SJCRH30 (cell line): ENCODE measurements at regions not wholly inside any gene's neighbourhood (a gene's known extent, or its start where the extent isn't known, plus 50 kb on each side); places are given as distances from the start of the nearest gene placed in this dataset.
"Not testable (repeated sequence)": the region's sequence is repeated elsewhere in the genome, so short reads cannot be mapped to it uniquely, and the experiment has no call there.

Experiments
- DNase-seq, 2 experiments: peaks; one replicate each; pipeline ENCODE4 v3.0.0-alpha.2; 2015 to 2020
- H3K27ac ChIP-seq: fragments of 250-450 bp; sonication (Bioruptor Pico); 2 replicates; pipeline ENCODE4 v1.5.1; 2020; ENCODE audit warnings: mild to moderate bottlenecking, moderate library complexity
- H3K27me3 ChIP-seq: fragments of 250-450 bp; sonication (Bioruptor Pico); 2 replicates; pipeline ENCODE4 v1.5.1; 2020; ENCODE audit warnings: mild to moderate bottlenecking, moderate library complexity
- H3K36me3 ChIP-seq: fragments of 250-450 bp; sonication (Bioruptor Pico); 2 replicates; pipeline ENCODE4 v1.5.1; 2020; ENCODE audit warnings: mild to moderate bottlenecking, moderate library complexity
- H3K4me1 ChIP-seq: fragments of 250-450 bp; sonication (Bioruptor Pico); 2 replicates; pipeline ENCODE4 v1.5.1; 2020; ENCODE audit warnings: mild to moderate bottlenecking, moderate library complexity
- H3K4me3 ChIP-seq: fragments of 250-450 bp; sonication (Bioruptor Pico); 2 replicates; pipeline ENCODE4 v1.5.1; 2020; ENCODE audit warnings: mild to moderate bottlenecking, moderate library complexity
- H3K9me3 ChIP-seq: fragments of 250-450 bp; sonication (Bioruptor Pico); replicated peaks from 2 replicates; pipeline ENCODE4 v1.5.1; 2020; ENCODE audit warnings: mild to moderate bottlenecking, moderate library complexity

DNA sequence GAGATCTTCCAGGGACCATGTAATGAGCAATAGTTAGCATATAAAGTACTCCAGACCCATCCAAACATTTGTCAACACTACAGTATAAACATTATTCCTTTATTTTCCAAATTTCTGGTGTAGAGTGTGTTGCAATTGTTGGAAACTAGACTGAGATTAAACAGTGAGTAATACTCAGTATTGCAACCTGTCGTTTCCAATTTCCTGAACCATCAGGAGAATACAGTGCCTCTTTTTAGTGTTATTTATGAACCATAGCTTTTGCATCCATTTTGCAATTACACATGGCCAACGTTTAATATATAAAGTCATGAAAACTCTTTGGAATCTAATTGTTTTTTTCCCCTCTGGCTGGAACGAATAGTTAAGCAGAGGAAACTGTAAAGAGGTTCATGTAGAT is 58.3 kb upstream of the DHRSX start:
- no peaks in the 10 kb centered on the region for H3K36me3 ChIP-seq
- no peak for DNase-seq
- H3K27ac ChIP-seq = no peak overlapping the region
- H3K4me1 ChIP-seq = no peaks in the 10 kb centered on the region
- H3K4me3 ChIP-seq = no peak overlapping the region
- no peaks in the 10 kb centered on the region for H3K27me3 ChIP-seq
- no peaks in the 10 kb centered on the region for H3K9me3 ChIP-seq

DNA sequence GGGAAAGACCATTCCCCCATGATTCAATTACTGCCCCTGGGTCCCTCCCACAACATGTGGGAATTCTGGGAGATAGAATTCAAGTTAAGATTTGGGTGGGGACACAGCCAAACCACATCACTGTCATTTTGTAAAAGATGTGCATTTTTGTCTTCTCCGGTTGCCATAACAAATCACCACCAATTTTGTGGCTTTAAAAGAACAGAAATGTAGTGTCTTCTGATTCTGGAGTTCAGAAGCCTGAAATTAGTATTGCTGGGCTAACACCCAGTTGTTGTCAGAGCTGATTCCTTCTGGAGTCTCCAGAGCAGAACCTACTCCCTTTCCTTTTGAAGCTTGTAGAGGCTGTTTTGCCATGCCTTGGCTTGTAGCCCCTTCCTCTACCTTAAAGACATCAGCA is 54.1 kb upstream of the DHRSX start:
- no peak for DNase-seq
- H3K27ac ChIP-seq = no peak overlapping the region
- peaks cover 13% of the 10 kb centered on the region for H3K4me1 ChIP-seq
- no peak overlapping the region for H3K4me3 ChIP-seq
- no peaks in the 10 kb centered on the region for H3K9me3 ChIP-seq
- H3K27me3 ChIP-seq = no peaks in the 10 kb centered on the region
- H3K36me3 ChIP-seq = no peaks in the 10 kb centered on the region

DNA sequence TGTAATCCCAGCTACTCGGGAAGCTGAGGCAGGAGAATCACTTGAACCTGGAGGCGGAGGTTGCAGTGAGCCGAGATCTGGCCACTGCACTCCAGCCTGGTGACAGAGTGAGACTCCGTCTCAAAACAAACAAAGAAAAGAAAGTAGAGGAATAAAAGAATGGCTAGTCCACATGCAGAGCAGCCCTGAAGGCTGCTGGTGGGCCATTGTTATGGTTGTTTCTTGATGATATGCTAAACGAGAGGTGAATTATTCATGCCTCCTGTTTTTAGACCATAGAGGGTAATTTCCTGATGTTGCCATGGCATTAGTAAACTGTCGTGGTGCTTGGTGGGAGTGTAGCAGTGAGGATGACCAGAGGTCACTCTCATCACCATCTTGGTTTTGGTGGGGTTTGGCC is 53.3 kb upstream of the DHRSX start:
- not testable (repeated sequence) for H3K9me3 ChIP-seq, DNase-seq, H3K27me3 ChIP-seq, H3K27ac ChIP-seq, H3K4me3 ChIP-seq, H3K36me3 ChIP-seq
- H3K4me1 ChIP-seq = peaks cover 13% of the 10 kb centered on the region

GRCh38 chrX:2552621-2553201 is 51.9 kb upstream of the DHRSX start:
- no peaks in the 10 kb centered on the region for H3K27me3 ChIP-seq
- H3K4me1 ChIP-seq = peaks cover 13% of the 10 kb centered on the region
- no peak overlapping the region for H3K27ac ChIP-seq
- peak; percentile 17 to 27 for DNase-seq
- no peak overlapping the region for H3K4me3 ChIP-seq
- H3K36me3 ChIP-seq = no peaks in the 10 kb centered on the region
- H3K9me3 ChIP-seq = no peaks in the 10 kb centered on the region

DNA sequence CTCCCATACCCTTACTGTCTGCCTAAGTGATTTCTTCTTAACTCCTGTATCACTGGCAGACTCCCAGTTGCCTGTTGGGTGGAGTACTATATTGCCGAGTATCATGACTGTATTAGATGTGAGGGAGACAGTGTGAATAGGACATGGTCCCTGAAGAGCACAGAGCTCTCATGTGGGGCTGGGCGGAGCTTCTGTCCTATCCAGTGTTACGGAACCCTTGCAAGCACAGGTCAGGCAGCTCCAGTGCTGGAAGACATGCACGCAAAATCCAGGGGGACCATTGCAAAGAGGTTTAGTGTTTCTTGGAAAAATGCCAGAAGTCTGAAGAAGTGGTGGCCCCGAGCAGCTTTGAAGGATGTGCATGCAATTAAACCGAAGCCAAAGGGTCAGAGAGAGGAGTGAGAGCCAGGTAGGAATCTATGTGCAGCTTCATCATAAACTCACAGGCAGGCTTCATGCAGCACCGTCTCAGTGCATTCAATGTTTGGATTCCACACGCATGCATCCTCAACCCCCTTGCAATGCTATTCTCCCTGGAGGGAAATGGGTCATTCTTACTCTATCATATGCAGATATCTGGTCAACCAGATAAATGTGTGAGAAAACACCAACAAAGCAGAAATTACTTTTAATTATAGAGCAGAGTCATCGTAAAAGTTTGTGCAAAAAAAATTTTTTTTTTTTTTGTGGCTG is 49.7 kb upstream of the DHRSX start:
- Histone ChIP-seq H3K9me3 (no peaks in the 10 kb centered on the region), H3K4me1 (peaks cover 13% of the 10 kb centered on the region), H3K4me3 (no peak overlapping the region), H3K27me3 (no peaks in the 10 kb centered on the region), H3K27ac (no peak overlapping the region), H3K36me3 (no peaks in the 10 kb centered on the region)
- no peak for DNase-seq
